GM19455 (cell line): ENCODE measurements at regions not wholly inside any gene's neighbourhood (a gene's known extent, or its start where the extent isn't known, plus 50 kb on each side); places are given as distances from the start of the nearest gene placed in this dataset.

Experiments used
- ATAC-seq: cut with Tn5 transposase; IDR thresholded peaks from one replicate; pipeline ENCODE4 v1.9.1; 2021; ENCODE audit not compliant: unreplicated experiment

DNA sequence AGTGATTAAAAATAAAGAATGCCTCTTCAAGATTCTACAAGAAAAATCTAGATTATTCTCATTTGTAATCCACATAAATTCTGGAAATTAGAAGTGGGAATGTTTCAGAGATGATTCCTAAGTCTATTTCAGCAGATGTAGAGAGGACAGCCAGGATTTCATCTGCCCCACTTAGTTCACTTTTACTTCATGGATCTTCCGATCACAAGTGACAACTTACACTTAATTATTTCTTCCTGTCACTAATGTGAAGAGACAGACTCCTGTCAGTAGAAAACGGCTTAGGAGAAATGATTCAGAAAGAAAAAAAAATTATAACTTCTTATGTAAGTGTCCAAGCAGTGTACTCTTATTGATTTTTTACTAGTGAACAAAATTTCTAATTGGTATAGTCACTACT lies 368.2 kb upstream of the SMIM30 start:
- ATAC-seq = no peak

DNA sequence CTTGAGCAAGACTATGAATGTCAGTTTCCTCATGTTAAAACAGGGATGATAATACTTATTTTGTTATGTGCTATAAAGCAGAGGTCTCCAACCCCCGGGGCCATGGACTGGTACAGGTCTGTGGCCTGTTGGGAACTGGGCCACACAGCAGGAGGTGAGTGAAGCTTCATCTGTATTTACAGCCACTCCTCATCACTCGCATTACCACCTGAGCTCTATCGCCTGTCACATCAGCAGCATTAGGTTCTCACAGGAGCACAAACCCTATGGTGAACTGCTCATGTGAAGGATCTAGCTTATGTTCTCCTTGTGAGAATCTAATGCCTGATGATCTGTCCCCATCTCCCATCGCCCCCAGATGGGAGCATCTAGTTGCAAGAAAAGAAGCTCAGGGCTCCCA lies 365.3 kb upstream of the SMIM30 start:
- no peak for ATAC-seq

DNA sequence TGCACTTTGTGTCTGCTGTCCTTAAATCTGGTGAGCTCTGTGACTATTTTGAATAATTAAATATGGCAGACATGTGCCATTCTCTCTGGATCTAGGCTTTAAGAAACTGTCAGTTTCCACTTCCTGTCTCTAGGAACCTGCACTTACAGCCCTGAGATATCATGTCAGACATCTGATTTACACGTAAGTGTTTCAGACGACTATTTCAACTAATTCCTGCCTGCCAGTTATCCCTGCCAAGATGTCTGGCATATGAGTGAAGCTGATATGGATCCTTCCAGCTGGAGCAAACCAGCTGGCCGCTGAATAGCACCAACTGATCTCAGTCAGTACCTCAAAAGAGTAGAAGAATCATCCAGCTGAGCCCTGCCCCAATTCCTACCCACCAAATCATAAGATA lies 362.2 kb upstream of the SMIM30 start:
- no peak for ATAC-seq

DNA sequence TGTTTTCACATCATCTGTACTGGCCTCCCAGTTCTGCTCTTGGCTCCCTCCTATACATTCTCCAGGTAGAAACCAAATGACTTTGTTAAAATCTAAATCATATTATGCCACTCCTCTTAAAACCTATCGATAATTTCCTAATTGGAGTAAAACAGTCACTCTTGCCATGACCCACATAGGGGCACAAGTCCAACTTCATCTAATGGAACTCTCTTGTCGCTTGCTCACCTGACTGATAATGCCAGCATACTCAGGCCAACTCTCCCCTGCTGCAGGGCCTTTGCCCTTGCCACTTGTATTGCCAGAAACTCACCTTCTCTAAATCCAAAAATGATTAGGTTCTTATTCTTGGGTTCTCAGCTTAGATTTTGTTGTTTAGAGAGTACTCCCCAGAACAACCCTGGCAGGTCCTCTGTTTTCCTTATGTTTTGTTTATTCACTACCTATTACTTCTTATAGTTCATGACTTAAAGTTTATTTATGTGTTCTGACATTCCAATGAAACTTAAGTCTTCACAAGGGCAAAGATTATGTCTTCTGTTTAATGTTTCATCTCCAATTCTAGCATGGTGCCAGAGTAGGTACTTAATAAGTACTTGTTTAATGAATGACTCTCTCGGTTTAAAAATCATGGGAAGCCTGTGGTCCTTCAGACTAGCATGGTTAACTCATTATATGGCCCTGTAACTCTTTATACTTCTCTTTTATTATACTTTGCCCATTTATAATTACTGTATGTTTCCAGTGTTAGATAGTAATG lies 345.9 kb upstream of the SMIM30 start:
- ATAC-seq = no peak

DNA sequence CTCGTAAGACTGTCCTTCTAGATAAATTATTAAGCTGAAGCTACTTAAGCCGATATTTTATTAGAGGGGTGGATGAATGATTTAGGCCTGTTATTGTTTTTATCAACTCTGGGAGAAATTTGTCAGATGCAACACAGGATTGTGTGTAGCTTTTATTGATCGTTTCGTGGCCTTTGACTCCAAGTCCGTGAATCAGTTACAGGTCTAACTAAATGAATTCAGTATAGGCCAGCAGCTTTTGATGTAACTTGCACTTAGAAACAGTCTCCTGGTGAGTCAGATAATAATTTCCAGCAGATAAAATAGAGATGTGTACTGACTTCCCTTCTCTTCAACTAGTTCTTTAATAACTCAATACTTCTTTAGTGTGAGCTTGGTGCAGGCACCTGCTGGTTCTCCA lies 341.7 kb upstream of the SMIM30 start:
- ATAC-seq = no peak

DNA sequence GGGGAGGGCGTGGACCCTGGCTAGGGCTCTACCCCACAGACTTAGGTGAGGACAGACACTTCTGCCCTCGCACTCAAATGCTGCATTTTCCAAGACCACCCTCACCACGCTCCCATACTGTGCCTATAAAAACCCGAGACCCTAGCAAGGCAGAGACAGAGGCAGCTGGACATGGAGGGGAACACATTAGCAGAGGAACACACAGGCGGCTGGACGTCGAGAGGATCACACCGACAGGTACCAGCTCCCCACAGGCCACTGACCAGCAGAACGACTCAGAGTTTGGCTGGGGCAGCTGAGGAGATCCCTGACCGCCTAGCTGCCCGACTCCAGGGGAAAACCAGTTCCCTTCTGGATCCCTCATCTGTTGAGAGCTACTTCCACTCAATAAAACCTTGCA lies 338.2 kb upstream of the SMIM30 start:
- ATAC-seq = no peak

DNA sequence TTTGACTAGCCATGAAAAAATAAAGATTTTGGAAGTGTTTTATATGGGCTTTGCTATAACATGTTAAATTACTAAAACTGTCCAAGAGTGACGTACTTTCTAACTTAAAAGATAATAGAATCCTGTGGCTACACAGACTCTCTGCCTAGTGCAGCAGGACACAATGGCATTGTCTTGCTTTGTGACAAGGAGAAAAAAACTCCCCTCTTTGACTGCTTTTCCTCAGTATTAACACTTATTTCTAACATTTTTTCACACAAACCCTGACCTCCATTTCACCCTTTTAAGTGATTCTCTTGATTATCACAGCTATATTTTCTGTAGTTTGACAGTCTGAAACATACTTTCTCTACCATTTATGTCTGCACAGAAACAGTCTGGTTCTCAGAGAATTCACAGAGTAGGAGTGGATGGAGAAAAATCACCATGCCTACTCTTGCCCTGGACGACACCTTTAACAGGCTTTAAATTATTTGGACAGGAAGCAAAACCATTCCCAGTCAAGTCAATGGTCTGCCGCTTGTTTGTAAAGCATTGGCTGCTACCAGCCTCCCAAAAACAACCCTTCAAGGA lies 336.3 kb upstream of the SMIM30 start:
- no peak for ATAC-seq

DNA sequence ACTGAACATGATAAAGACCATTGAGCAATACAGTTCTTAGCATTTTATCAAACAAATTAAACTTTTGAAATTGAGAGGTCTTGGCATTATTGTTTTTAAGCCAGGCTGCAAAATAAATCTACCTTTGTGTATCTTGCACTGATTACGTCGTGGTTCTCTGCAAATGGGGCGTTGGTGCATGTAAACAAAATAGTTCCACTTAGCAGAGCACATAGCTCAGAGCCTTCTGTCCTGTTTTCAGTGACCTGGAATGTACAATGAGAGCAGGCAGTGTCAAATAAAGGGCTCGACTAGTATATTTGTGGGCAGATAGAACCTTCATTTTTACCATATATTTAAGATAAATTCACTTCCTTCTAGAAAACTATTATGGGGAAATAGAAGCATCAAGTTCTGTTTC lies 333.9 kb upstream of the SMIM30 start:
- ATAC-seq = no peak

DNA sequence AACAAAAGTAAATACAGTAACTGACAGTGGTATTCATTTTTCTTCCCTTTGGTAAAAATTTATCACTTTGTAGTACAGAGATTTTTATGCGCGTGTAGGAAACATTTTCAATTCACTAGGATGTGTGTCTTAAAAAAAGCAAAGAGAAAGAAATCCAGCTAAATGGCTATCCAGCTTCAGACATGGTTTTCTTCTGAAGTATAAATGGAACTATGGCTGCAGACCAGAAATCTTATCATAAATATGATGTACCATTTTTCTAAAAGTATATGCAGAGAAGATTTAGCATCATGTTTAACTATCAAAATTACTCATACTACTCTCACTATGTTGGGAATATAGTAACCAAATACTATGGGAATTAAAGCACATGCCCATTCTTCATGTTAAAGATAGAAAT lies 328.4 kb upstream of the SMIM30 start:
- no peak for ATAC-seq

DNA sequence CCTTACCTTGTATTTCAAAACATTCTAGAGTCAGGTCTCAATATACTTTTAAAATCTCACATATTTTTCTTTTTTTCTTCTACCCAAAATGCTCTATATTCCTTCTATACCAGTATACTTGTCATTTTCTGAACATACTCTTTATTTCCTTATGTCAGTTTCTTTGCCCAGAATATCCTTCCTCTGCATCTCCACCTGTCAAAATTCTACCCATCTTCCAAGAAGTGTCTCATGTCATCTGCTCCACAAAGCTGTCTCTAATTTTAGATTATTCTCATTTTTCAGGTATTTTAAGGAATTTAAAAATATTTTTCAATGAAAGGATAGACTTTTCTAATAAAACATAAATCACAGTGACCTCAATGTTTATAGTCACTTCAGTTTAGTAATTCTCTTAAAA lies 328.0 kb upstream of the SMIM30 start:
- no peak for ATAC-seq

DNA sequence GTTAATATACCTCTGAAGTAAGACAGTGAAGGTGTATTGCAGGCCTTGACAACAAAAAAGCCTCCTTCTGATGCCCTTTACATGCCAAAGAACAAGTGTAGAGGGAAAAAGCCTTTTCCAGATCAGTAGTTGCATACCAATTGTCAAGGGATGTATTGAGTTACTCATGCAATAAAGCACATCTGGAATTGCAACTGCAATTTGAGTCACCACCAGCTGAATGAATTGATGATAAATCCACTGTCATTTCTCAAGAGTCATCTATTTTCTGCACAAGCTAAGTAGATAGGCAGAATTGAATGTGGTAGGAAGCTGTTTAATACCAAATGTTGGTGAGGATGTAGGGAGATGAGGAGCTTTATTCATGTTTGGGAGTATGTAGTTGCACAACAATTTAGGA lies 325.9 kb upstream of the SMIM30 start:
- ATAC-seq = no peak

DNA sequence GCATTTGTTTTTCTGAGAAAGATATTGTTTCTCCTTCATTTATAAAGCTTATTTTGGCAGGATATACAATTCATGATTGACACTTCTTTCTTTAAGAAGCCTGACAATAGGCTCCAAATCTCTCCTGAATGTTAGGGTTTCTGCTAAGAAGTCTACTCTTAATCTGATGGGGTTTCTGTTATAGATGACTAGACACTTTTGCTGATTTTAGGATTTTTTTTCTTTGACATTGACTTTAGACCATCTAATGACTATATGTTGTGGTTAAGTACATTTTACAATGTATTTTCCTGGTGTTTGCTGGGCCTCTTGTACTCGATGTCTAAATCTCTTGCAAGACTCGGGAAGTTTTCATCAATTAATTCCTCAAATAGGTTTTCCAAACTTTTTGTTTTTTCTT lies 321.8 kb upstream of the SMIM30 start:
- ATAC-seq = no peak

DNA sequence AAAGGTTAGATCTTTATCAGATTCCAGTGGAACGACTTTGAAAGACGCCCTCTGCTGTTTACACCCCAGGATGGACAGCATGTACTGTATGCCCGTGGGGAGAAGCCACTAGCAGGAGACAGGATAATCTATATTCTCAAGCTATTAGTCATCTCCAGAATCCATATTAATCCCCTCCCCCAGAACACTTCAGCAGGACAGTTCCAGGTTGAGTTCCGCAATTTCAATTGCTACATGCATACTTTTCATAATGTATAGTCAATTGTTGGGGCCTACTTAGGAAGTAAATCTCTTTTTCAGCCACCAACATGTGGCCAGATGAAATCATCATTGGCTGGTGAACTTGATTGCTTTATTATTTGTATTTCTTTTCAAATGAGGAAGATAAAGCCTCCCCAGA lies 313.1 kb upstream of the SMIM30 start:
- ATAC-seq = no peak

DNA sequence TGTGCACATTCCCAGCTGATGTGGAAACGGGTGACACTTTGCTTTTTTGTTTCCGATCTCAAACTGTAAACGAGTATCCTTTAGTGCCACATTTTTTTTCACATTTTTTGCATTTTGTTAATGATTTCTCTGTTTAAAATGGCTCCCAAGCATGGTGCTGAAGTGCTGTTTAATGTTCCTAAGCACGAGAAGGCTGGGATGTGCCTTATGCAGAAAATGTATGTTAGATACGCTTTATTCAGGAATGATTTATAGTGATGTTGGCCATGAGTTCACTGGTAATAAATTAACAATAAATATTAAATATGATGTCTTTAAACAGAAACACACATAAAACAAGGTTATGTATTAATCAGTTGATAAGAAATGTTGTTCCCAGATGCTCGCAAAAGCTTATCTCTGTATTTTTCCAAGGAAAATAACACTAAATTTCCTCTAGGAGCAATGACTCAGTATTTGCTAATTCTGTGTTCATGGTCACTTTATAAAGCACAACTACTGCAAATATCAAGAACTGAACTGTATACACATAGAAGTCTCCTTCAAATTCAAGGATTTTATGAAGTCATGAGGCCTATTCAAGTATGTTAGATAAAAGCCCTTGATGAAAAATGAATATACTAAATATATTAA lies 305.9 kb upstream of the SMIM30 start:
- ATAC-seq = no peak

DNA sequence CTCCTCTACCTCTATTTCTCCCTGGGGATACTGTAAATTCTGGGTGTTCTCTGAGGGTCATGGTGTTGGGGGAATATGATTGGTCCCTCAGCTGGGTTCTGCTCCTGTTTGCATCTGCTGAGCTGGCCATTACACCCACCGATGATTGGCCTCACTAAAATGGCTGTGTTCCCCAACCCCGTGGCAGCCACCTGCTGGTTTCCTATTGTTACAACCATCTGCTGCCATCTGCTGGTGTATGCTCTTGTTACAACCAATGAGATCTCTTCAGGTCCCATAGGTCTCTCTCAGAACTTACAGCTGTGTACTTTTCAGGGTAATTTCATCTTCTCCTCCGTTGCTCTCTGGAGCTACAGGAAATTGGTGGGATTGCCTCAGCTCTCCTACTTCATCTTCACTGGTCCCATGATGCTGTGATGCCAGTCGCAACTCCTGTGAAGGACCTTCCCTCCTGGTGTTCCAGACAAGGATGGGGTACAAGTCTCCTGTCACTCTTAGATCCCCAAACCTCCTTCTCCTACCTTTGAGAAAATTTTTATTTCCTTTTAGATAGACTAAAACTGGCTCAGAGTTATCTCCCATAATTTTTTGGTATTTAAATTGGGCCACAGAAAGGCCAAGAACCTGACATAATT lies 303.5 kb upstream of the SMIM30 start:
- peak; percentile 100 for ATAC-seq

DNA sequence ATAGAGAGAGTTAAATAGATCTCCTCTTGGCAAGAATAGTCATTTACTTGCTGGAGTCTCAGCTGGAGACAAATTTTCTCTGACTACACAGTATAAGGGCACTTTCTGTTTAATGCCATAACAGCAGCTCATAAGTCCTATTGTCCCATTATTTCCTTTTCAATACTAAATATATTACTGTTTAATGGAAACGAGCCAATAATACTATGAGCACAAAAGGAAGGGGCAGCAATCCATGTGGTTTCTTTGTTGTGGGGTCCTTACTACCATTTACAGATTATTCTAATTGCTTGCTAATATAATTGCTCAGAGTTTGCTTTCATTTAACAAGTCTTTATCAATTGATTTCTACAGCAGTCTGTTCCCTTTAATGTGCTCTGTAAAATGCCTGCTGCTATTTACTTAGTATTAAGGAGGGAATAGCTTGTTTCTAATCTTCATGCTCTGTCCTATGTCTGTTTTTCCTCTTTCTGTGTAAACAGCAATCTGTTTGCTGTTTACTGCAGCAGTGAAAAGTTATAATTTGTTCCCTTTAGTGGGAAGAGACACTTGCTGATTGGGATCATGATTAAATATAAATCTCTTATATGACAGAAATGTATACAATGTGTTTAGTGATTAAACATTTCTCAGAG lies 296.2 kb upstream of the SMIM30 start:
- no peak for ATAC-seq

DNA sequence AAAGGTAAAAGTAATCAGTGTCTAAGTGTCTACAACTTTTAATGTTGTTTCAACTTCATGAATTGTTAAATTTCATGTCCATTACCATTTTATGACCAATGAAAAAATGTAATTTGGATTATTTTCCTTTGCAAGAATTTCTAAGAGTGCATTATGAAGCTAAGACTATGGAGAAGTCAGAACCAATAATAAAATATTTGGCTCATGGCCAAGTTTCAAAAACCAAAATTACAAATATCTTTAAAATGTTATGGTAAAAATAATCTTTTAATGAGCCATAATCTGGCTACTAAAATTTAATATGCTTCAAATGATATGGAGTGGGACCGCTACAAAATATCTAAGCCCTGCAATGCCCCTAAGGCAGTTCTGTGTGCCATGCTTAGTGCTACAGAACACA lies 294.1 kb upstream of the SMIM30 start:
- no peak for ATAC-seq

DNA sequence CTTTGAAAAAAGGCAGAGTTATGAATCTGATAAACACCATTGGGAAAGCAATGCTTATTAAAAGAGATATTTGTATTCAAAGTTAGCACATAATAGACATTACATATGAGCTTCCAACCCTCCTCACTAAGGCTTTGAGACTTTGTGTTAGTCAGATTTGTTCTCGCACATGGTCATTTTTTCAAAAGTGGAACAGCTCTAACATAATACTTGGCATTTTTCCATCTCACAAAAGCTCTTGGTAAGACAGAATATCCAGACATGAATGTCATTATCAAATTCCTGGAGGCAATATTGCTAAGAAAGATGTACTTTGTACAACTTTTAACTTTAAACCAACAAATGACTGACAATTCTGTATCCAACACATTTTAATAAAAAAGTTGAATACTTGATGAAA lies 292.4 kb upstream of the SMIM30 start:
- no peak for ATAC-seq

DNA sequence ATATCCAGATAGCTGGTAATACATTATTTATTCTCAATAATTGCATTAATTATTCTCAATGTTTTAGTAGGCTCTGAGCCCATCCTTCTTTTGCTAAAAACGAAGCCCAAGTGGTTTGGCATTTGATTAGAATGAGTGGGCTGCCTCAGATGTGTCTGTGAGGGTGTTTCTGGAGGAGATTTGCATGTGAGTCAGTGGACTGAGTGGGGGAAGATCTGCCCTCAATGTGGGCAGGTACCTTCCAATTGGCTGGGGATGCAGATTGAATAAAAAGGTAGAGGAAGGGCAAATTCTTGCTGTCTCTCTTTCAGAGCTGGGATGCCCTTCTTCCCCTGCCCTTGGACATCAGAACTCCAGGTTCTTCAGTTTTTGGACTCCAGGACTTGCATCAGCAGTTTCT lies 290.6 kb upstream of the SMIM30 start:
- no peak for ATAC-seq

DNA sequence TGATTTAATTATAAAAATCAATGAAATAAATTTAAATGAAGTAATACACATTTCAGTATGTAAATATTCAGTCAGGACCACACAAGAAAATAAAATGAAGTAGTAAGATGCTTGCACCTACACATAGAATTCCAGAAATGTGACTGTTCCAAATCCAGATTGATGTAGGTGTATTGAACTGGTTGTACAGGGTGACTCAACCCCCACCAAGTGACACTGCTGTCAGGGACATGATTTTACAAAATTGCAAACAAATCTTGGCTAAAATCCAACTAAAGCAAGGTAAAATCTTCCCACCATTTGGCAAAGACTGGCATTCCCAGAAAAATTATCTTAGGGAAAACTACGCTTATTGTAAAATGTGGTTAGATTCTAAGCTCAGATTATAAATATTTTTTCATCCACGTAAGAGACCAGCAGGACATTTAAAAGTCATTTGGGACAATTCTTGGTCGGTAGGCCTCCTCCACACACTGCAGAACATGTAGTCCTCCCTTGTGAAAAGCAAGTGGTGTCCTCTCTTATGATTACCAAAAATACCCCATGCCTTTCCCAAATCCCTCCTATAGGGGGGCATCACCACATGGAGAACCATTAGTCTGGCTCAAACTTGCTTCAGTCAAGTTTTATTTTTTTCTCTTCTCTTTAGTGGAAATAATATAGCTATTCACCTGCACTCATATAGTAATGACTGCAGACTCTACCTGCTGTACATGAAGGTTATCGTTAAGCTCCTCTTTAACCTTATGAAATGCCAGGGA lies 287.1 kb upstream of the SMIM30 start:
- ATAC-seq = no peak

DNA sequence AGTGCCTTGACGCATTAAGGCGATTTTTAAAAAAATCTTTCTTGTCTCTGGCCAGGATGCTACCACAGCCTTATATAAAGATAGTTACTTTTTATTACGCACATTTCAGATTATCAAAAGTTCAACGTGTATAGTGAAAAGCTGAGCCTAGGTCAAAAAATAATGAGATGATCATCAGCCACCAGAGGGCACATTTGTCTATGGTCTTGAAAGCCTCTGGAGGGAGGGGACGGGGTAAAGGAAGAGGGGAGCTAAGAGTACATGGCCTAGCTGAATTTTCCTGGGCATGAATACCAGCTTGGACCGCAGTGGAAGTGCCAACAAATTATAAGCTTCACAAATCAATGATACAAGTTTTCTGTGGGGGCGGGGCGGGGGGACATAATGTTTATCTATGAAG lies 285.9 kb upstream of the SMIM30 start:
- ATAC-seq = no peak
